ENCODE measurements at regions not wholly inside any gene's neighbourhood (a gene's known extent, or its start where the extent isn't known, plus 50 kb on each side); places are given as distances from the start of the nearest gene placed in this dataset.
"Not testable (repeated sequence)": the region's sequence is repeated elsewhere in the genome, so short reads cannot be mapped to it uniquely, and the experiment has no call there.

DNA sequence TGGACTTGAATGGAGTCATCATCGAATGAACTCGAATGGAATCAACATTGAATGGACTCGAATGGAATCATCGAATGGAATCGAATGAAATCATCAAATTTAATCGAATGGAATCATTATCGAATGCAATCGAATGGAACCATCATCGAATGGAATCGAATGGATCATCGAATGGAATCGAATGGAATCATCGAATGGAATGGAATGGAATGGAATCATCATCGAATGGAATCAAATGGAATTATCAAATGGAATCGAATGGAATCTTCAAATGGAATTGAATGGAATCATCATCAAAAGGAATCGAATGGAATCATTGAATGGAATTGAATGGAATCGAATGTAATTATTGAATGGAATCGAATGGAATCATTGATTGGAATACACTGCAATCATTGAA is 610.3 kb downstream of the TP53TG3F start:
- not testable (repeated sequence) for H3K27ac ChIP-seq

DNA sequence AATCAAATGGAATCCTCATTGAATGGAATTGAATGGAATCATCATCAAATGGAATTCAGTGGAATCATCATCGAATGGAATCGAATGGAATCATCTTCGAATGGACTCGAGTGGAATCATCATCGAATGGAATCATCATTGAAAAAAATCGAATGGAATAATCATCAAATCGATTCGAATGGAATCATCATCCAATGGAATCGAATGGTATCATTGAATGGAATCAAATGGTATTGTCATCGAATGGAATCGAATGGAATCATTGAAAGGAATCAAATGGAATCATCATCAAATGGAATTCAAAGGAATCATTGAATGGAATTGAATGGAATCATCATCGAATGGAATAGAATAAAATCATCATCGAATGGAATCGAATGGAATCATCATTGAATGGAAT is 619.3 kb downstream of the TP53TG3F start:
- TF ChIP-seq, protein P1, sequence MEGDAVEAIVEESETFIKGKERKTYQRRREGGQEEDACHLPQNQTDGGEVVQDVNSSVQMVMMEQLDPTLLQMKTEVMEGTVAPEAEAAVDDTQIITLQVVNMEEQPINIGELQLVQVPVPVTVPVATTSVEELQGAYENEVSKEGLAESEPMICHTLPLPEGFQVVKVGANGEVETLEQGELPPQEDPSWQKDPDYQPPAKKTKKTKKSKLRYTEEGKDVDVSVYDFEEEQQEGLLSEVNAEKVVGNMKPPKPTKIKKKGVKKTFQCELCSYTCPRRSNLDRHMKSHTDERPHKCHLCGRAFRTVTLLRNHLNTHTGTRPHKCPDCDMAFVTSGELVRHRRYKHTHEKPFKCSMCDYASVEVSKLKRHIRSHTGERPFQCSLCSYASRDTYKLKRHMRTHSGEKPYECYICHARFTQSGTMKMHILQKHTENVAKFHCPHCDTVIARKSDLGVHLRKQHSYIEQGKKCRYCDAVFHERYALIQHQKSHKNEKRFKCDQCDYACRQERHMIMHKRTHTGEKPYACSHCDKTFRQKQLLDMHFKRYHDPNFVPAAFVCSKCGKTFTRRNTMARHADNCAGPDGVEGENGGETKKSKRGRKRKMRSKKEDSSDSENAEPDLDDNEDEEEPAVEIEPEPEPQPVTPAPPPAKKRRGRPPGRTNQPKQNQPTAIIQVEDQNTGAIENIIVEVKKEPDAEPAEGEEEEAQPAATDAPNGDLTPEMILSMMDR (conservative IDR thresholded peaks at IDR 0.05) = no peak
- TF ChIP-seq ZFX (IDR thresholded peaks at IDR 0.05) = no peak
- H3K27ac ChIP-seq = no peak overlapping the region

DNA sequence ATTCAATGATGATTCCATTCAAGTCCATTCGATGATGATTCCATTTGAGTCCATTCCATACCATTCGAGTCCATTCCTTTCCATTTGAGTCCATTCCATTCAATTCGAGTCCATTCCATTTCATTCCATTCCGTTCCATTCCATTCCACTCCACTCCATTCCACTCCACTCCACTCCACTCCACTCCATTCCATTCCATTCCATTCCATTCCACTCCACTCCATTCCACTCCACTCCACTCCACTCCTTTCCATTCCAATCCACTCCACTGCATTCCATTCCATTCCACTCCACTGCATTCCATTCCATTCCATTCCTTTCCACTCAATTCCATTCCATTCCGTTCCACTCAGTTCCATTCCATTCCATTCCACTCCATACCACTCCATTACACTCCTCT is 625.6 kb downstream of the TP53TG3F start:
- H3K27ac ChIP-seq = not testable (repeated sequence)

DNA sequence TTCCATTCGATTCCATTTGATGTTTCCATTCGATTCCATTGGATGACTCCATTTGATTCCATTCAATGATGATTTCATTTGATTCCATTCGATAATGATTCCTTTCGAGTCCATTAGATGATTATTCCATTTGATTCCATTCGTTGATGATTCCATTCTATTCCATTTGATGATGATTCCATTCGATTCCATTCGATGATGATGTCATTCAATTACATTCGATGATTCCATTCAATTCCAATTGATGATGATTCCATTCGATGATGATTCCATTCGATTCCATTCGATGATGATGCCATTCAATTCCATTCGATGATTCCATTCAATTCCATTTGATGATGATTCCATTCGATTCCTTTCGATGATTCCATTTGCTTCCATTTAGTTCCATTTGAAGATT is 635.6 kb downstream of the TP53TG3F start:
- H3K27ac ChIP-seq = not testable (repeated sequence)

DNA sequence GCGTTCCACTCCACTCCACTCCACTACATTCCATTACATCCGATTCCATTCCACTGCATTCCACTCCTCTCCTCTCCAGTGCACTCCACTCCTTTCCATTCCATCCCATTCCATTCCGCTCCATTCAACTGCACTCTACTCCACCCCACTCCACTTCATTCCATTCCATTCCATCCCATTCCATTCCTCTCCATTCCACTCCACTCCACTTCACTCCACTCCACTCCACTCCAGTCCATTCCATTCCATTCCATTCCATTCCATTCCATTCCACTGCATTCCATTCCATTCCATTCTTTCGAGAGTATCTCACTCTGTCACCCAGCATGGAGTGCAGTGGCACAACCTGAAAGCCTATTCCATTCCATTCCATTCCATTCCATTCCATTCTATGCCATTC is 637.5 kb downstream of the TP53TG3F start:
- not testable (repeated sequence) for H3K27ac ChIP-seq

DNA sequence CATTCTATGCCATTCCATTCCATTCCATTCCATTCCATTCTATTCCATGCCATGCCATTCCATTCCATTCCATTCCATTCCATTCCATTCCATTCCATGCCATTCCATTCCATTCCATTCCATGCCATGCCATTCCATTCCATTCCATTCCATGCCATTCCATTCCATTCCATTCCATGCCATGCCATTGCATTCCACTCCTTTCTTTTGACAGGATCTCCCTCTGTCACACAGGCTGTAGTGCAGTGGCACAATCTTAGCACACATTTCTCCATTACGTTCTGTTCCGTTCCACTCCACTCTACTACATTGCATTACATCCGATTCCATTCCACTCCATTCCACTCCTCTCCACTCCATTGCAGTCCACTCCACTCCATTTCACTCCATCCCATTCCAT is 637.9 kb downstream of the TP53TG3F start:
- not testable (repeated sequence) for H3K27ac ChIP-seq

DNA sequence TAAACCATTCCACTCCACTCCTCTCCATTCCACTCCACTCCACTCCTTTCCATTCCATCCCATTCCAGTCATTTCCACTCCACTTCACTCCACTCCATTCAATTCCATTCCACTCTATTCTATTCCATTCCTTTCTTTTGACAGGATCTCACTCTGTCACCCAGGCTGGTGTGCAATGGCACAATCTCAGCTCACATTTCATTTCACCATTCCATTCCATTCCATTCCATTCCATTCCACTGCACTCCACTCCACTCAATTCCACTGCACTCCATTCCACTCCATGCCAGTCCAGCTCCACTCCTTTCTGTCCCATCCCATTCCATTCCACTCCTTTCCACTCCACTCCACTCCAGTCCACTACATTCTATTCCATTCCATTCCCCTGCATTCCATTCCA is 638.6 kb downstream of the TP53TG3F start:
- not testable (repeated sequence) for H3K27ac ChIP-seq

DNA sequence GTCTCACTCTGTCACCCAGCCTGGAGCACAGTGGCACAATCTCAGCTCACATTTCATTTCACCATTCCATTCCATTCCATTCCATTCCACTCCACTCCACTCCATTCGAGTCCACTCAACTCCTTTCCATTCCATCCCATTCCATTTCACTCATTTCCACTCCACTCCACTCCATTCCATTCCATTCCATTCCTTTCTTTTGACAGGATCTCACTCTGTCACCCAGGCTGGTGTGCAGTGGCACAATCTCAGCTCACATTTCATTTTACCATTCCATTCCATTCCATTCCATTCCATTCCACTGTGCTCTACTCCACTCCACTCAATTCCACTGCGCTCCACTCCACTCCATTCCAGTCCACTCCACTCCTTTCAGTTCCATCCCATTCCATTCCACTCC is 639.6 kb downstream of the TP53TG3F start:
- H3K27ac ChIP-seq = not testable (repeated sequence)

Measured in C4-2B (cell line).